ENCODE measurements at regions not wholly inside any gene's neighbourhood (a gene's known extent, or its start where the extent isn't known, plus 50 kb on each side); places are given as distances from the start of the nearest gene placed in this dataset.

GRCh38 chr6:134560019-134560418, 242.1 kb upstream of the SGK1 start:
- H3K9me3 ChIP-seq = no peaks in the 10 kb centered on the region
- H3K4me1 ChIP-seq = no peaks in the 10 kb centered on the region
- no peaks in the 10 kb centered on the region for H3K36me3 ChIP-seq
- TF ChIP-seq POLR2A (IDR thresholded peaks at IDR 0.05) = no peak
- no peak for TF ChIP-seq EP300 (IDR thresholded peaks at IDR 0.05)
- no peak for TF ChIP-seq POLR2AphosphoS5 (IDR thresholded peaks at IDR 0.05)
- TF ChIP-seq CTCF (IDR thresholded peaks at IDR 0.05) = no peak
- no peak for DNase-seq
- H3K4me3 ChIP-seq = no peak overlapping the region
- H3K27ac ChIP-seq = no peak overlapping the region
- intact Hi-C loops (cut with DNase I; ENCODE audit: low total_unique reads) = no loop called here
- H3K27me3 ChIP-seq = no peaks in the 10 kb centered on the region

- Histone ChIP-seq H3K4me1 (no peaks in the 10 kb centered on the region), H3K27ac (no peak overlapping the region), H3K36me3 (no peaks in the 10 kb centered on the region), H3K9me3 (no peaks in the 10 kb centered on the region), H3K27me3 (no peaks in the 10 kb centered on the region), H3K4me3 (no peak overlapping the region)
- WGBS, 5 donors = 60 to 77% (median 75%) methylated on average over 1 of the region's 1 CpG
- no peak for DNase-seq
- no peak for TF ChIP-seq POLR2A (IDR thresholded peaks at IDR 0.05)
- intact Hi-C loops (cut with DNase I; ENCODE audit: low total_unique reads) = no loop called here
Measured at GRCh38 chr6:134557509-134557908, 239.6 kb upstream of the SGK1 start.

- DNase-seq = no peak
- Histone ChIP-seq H3K9me3 (no peaks in the 10 kb centered on the region), H3K36me3 (no peaks in the 10 kb centered on the region), H3K4me1 (no peaks in the 10 kb centered on the region), H3K27me3 (no peaks in the 10 kb centered on the region), H3K27ac (no peak overlapping the region), H3K4me3 (no peak overlapping the region)
- intact Hi-C loops (cut with DNase I; ENCODE audit: low total_unique reads) = no loop called here
- WGBS, 5 donors = 78 to 95% (median 90%) methylated on average over 1 of the region's 1 CpG
- TF ChIP-seq POLR2AphosphoS5 (IDR thresholded peaks at IDR 0.05) = no peak
- no peak for TF ChIP-seq POLR2A (IDR thresholded peaks at IDR 0.05)
- no peak for TF ChIP-seq CTCF (IDR thresholded peaks at IDR 0.05)
- TF ChIP-seq EP300 (IDR thresholded peaks at IDR 0.05) = no peak
Measured at GRCh38 chr6:134555672-134556071, 237.8 kb upstream of the SGK1 start.

GRCh38 chr6:134553936-134554335, 236.0 kb upstream of the SGK1 start:
- intact Hi-C loops (cut with DNase I; ENCODE audit: low total_unique reads) = no loop called here
- H3K4me3 ChIP-seq = no peak overlapping the region
- WGBS, 5 donors = 66 to 83% (median 72%) methylated on average over 3 of the region's 3 CpGs

More at GRCh38 chr6:134553936-134554335, 236.0 kb upstream of the SGK1 start:
- no peak overlapping the region for H3K27ac ChIP-seq
- no peaks in the 10 kb centered on the region for H3K9me3 ChIP-seq
- H3K36me3 ChIP-seq = no peaks in the 10 kb centered on the region
- no peaks in the 10 kb centered on the region for H3K4me1 ChIP-seq
- no peaks in the 10 kb centered on the region for H3K27me3 ChIP-seq
- TF ChIP-seq CTCF (IDR thresholded peaks at IDR 0.05) = no peak
- no peak for TF ChIP-seq EP300 (IDR thresholded peaks at IDR 0.05)
- no peak for TF ChIP-seq POLR2AphosphoS5 (IDR thresholded peaks at IDR 0.05)
- no peak for TF ChIP-seq POLR2A (IDR thresholded peaks at IDR 0.05)
- DNase-seq = no peak
